AG09309 (cell line): ENCODE measurements at regions not wholly inside any gene's neighbourhood (a gene's known extent, or its start where the extent isn't known, plus 50 kb on each side); places are given as distances from the start of the nearest gene placed in this dataset.
"Not testable (repeated sequence)": the region's sequence is repeated elsewhere in the genome, so short reads cannot be mapped to it uniquely, and the experiment has no call there.

Experiments used
- DNase-seq: peaks from one replicate; pipeline ENCODE4 v3.0.0-alpha.2; 2010; ENCODE audit warnings: low read depth
- H3K4me3 ChIP-seq: 2 replicates; pipeline ENCODE4 v1.5.1; 2011; ENCODE audit warnings: mild to moderate bottlenecking, low read depth, low read length, moderate library complexity; ENCODE audit not compliant: control insufficient read depth
- TF ChIP-seq, protein P1 (sequence below): IDR thresholded peaks from 2 replicates; pipeline ENCODE4 v1.5.1; 2011; ENCODE audit warnings: mild to moderate bottlenecking, low read depth, low read length, inconsistent platforms; ENCODE audit not compliant: insufficient read depth, control insufficient read depth; ENCODE audit errors: missing control alignments

- no peak overlapping the region for H3K4me3 ChIP-seq
- TF ChIP-seq, protein P1, sequence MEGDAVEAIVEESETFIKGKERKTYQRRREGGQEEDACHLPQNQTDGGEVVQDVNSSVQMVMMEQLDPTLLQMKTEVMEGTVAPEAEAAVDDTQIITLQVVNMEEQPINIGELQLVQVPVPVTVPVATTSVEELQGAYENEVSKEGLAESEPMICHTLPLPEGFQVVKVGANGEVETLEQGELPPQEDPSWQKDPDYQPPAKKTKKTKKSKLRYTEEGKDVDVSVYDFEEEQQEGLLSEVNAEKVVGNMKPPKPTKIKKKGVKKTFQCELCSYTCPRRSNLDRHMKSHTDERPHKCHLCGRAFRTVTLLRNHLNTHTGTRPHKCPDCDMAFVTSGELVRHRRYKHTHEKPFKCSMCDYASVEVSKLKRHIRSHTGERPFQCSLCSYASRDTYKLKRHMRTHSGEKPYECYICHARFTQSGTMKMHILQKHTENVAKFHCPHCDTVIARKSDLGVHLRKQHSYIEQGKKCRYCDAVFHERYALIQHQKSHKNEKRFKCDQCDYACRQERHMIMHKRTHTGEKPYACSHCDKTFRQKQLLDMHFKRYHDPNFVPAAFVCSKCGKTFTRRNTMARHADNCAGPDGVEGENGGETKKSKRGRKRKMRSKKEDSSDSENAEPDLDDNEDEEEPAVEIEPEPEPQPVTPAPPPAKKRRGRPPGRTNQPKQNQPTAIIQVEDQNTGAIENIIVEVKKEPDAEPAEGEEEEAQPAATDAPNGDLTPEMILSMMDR, result no peak
- no peak for DNase-seq
Measured at GRCh38 chr1:104235141-104235540, 485.4 kb downstream of the AMY1C start.

- TF ChIP-seq, protein P1, result no peak
- no peak for DNase-seq
- H3K4me3 ChIP-seq, result no peak overlapping the region
Measured at GRCh38 chr1:104238991-104239390, 489.3 kb downstream of the AMY1C start.

DNA sequence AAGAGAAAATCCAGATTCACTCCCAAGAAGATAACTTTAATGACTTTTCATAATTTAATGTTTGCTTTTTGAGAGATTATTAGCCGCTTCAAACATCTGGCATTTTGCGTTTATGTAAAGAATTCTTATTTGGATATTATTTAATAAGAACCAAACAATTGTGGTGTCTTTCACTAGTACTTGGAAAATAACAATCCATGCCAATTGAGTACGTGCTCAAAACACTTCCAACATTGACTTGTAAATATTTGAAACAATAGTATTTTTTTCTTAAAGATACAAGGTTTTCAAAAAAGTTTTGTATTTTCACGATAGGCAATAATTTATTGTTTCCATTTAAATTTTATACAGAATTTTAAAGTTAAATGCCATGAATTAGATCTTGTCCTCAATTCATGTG lies 498.7 kb downstream of the AMY1C start:
- H3K4me3 ChIP-seq, result no peak overlapping the region
- DNase-seq, result no peak
- TF ChIP-seq, protein P1, result no peak

GRCh38 chr1:104259481-104259880 lies 509.8 kb downstream of the AMY1C start:
- TF ChIP-seq, protein P1, result no peak
- no peak overlapping the region for H3K4me3 ChIP-seq
- DNase-seq, result no peak

- H3K4me3 ChIP-seq, DNase-seq: not testable (repeated sequence)
Measured at GRCh38 chr1:104263110-104263509, 513.4 kb downstream of the AMY1C start.

DNA sequence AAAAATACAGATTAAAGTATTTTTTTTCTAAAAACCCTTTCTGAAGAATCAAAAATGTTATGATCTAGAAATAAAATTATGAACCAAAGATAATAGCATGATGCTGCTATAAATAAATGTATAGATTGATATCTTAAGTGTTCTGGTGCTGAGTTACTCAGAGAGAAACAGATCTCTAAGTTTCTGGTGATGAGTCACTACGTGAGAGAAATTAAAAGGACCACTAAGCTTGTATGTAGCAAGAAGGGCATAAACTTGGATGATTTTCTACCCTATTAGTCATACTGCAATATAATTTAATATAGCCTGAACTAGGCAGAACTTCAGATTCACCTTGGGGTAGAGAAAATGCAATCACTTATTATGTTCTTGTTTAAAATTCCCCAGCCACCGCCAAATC lies 514.8 kb downstream of the AMY1C start:
- TF ChIP-seq, protein P1, result no peak

GRCh38 chr1:104265163-104265562 lies 515.5 kb downstream of the AMY1C start:
- TF ChIP-seq, protein P1, result no peak
- DNase-seq, result no peak
- no peak overlapping the region for H3K4me3 ChIP-seq

More for the DNA sequence above, 514.8 kb downstream of the AMY1C start:
- DNase-seq, result no peak
- no peak overlapping the region for H3K4me3 ChIP-seq

DNA sequence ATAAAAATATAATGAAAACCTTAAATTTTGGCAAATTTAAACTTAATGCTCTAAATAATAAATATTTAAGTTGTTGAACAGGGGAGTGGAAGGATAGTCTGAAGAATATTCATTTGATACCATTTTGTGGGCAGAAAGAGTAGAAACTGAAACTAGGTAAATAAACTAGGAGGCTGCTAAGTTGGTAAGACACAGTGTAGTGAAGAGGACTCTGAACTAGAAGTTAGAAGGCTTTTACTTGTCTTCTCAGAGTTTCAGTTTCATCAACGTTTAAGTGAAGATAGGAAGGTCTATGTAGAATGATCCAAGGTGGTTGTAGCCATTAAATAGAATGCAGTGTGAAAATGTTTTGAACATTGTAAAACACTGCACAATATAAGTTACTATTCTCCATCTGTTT lies 516.9 kb downstream of the AMY1C start:
- TF ChIP-seq, protein P1, result no peak
- H3K4me3 ChIP-seq, result no peak overlapping the region

DNA sequence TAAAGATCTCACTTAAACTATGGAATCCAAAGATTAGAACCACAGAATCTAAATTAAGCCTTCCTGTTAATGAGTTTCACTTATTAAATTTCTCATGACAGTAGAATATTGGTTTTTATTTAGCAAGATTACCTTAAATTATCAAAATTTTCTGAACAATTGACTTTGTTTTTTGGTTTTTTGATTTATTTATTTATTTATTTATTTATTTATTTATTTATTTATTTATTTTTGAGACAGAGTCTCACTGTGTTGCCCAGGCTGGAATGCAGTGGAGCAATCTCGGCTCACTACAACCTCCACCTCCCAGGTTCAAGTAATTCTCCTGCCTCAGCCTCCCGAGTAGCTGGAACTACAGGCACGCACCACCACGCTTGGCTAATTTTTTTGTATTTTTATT lies 538.6 kb downstream of the AMY1C start:
- H3K4me3 ChIP-seq, DNase-seq: not testable (repeated sequence)

More for the DNA sequence above, 516.9 kb downstream of the AMY1C start:
- no peak for DNase-seq
